ENCODE measurements at regions not wholly inside any gene's neighbourhood (a gene's known extent, or its start where the extent isn't known, plus 50 kb on each side); places are given as distances from the start of the nearest gene placed in this dataset.

DNA sequence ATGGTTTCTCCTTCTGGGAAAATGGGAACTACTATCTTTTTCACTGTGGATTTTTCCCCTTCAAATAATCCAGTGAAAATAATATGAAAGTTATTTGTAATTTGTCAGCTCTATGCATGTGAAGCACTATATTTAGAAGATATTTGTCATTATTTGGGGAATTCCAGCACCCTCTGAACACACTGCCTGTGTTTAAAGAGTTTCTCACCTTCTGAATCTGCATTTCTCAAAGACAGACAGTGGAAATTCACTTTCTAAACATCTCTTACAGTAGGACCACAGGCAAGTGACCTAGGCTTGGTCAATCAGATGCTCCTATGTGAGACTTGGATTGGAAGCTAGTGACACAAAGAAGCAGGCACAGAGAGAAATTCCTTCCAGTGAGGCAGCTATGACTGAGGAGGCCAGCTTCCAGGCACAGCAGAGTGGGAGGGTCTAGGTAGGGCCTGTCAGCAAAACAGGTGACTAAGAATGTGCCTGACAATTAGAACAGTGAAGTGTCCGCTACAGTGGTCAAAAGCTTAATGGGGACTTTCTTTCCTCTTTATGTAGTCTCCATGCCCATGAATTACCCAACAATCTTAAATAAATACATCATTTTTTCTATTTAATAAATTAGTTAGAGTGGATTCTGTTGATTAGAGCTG lies 167.2 kb downstream of the HMHB1 start:
- TF ChIP-seq, protein P1, sequence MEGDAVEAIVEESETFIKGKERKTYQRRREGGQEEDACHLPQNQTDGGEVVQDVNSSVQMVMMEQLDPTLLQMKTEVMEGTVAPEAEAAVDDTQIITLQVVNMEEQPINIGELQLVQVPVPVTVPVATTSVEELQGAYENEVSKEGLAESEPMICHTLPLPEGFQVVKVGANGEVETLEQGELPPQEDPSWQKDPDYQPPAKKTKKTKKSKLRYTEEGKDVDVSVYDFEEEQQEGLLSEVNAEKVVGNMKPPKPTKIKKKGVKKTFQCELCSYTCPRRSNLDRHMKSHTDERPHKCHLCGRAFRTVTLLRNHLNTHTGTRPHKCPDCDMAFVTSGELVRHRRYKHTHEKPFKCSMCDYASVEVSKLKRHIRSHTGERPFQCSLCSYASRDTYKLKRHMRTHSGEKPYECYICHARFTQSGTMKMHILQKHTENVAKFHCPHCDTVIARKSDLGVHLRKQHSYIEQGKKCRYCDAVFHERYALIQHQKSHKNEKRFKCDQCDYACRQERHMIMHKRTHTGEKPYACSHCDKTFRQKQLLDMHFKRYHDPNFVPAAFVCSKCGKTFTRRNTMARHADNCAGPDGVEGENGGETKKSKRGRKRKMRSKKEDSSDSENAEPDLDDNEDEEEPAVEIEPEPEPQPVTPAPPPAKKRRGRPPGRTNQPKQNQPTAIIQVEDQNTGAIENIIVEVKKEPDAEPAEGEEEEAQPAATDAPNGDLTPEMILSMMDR (conservative IDR thresholded peaks at IDR 0.05 in 1 of 2, IDR thresholded peaks at IDR 0.05 in 1 of 2; ENCODE audit: extremely low read depth in 1 of 2, insufficient read depth in 1 of 2, low read depth in 1 of 2, low read length in 2 of 2), result no peak
- TF ChIP-seq EZH2 (IDR thresholded peaks at IDR 0.05; ENCODE audit: borderline replicate concordance, low read length), result no peak
